Ectodermal cell (in vitro differentiated cells): ENCODE measurements at regions not wholly inside any gene's neighbourhood (a gene's known extent, or its start where the extent isn't known, plus 50 kb on each side); places are given as distances from the start of the nearest gene placed in this dataset.
"Not testable (repeated sequence)": the region's sequence is repeated elsewhere in the genome, so short reads cannot be mapped to it uniquely, and the experiment has no call there.

Experiments
- H3K27ac ChIP-seq: 2 replicates; pipeline ENCODE4 v1.7.0; 2013; ENCODE audit warnings: mild to moderate bottlenecking, low read depth, low read length; ENCODE audit not compliant: insufficient read depth, poor library complexity, severe bottlenecking
- H3K27me3 ChIP-seq: 2 replicates; pipeline ENCODE4 v1.7.0; 2013; ENCODE audit warnings: mild to moderate bottlenecking, low read length; ENCODE audit not compliant: insufficient read depth, control insufficient read depth, poor library complexity, severe bottlenecking
- H3K36me3 ChIP-seq: one replicate; pipeline ENCODE4 v1.7.0; 2013; ENCODE audit warnings: low read length; ENCODE audit not compliant: control insufficient read depth, insufficient read depth
- H3K4me1 ChIP-seq: one replicate; pipeline ENCODE4 v1.7.0; 2013; ENCODE audit warnings: low read length; ENCODE audit not compliant: control insufficient read depth, insufficient read depth
- H3K4me3 ChIP-seq: 2 replicates; pipeline ENCODE4 v1.7.0; 2013; ENCODE audit warnings: low read depth, low read length, control low read depth; ENCODE audit not compliant: insufficient read depth
- H3K9me3 ChIP-seq: 2 replicates; pipeline ENCODE4 v1.7.0; 2013; ENCODE audit warnings: mild to moderate bottlenecking, low read length, moderate library complexity; ENCODE audit not compliant: control insufficient read depth
- WGBS, 2 experiments: methylation state at CpG; one replicate each; pipeline ENCODE4 v1.1.7; 2013; ENCODE audit warnings: missing lambda C conversion rate in 2 of 2; 5-methylcytosine and 5-hydroxymethylcytosine counted together

- 83 to 87% methylated on average over 3 of the region's 3 CpGs for WGBS, 2 experiments
- H3K36me3 ChIP-seq: no peaks in the 10 kb centered on the region
These were observed 420.2 kb downstream of the SLC6A15 start for GRCh38 chr12:84492351-84492883.

GRCh38 chr12:84484798-84485197 is 427.8 kb downstream of the SLC6A15 start:
- H3K9me3 ChIP-seq: no peaks in the 10 kb centered on the region

More at GRCh38 chr12:84492351-84492883, 420.2 kb downstream of the SLC6A15 start:
- no peak overlapping the region for H3K4me3 ChIP-seq
- no peaks in the 10 kb centered on the region for H3K27me3 ChIP-seq
- H3K9me3 ChIP-seq: no peaks in the 10 kb centered on the region
- H3K4me1 ChIP-seq: no peaks in the 10 kb centered on the region
- H3K27ac ChIP-seq: no peak overlapping the region

GRCh38 chr12:84480803-84481202 is 431.8 kb downstream of the SLC6A15 start:
- H3K27me3 ChIP-seq: no peaks in the 10 kb centered on the region

More at GRCh38 chr12:84484798-84485197, 427.8 kb downstream of the SLC6A15 start:
- Histone ChIP-seq H3K27me3 (no peaks in the 10 kb centered on the region), H3K27ac (no peak overlapping the region), H3K4me3 (no peak overlapping the region), H3K36me3 (no peaks in the 10 kb centered on the region), H3K4me1 (no peaks in the 10 kb centered on the region)
- 89 to 93% methylated on average over 2 of the region's 2 CpGs for WGBS, 2 experiments

GRCh38 chr12:84470361-84470760 is 442.2 kb downstream of the SLC6A15 start:
- H3K4me1 ChIP-seq: no peaks in the 10 kb centered on the region
- H3K9me3 ChIP-seq: no peaks in the 10 kb centered on the region
- H3K36me3 ChIP-seq: no peaks in the 10 kb centered on the region
- no peak overlapping the region for H3K27ac ChIP-seq
- H3K27me3 ChIP-seq: no peaks in the 10 kb centered on the region
- H3K4me3 ChIP-seq: no peak overlapping the region

More at GRCh38 chr12:84480803-84481202, 431.8 kb downstream of the SLC6A15 start:
- Histone ChIP-seq H3K36me3 (no peaks in the 10 kb centered on the region), H3K9me3 (no peaks in the 10 kb centered on the region), H3K27ac (no peak overlapping the region), H3K4me1 (no peaks in the 10 kb centered on the region), H3K4me3 (no peak overlapping the region)
- WGBS, 2 experiments: 94 to 98% methylated on average over 3 of the region's 3 CpGs

GRCh38 chr12:84464616-84465015 is 448.0 kb downstream of the SLC6A15 start:
- no peak overlapping the region for H3K4me3 ChIP-seq
- no peaks in the 10 kb centered on the region for H3K27me3 ChIP-seq
- H3K36me3 ChIP-seq: no peaks in the 10 kb centered on the region
- no peaks in the 10 kb centered on the region for H3K4me1 ChIP-seq
- H3K27ac ChIP-seq: no peak overlapping the region
- no peaks in the 10 kb centered on the region for H3K9me3 ChIP-seq
- WGBS, 2 experiments: 94% methylated on average over 4 of the region's 5 CpGs; no CpG with 5 or more reads in 1 of the 2 experiments

- Histone ChIP-seq H3K27me3 (no peaks in the 10 kb centered on the region), H3K27ac (no peak overlapping the region), H3K4me1 (no peaks in the 10 kb centered on the region), H3K4me3 (no peak overlapping the region), H3K9me3 (no peaks in the 10 kb centered on the region), H3K36me3 (no peaks in the 10 kb centered on the region)
- WGBS, 2 experiments: 71% methylated on average over 1 of the region's 2 CpGs; no CpG with 5 or more reads in 1 of the 2 experiments
These were observed 448.7 kb downstream of the SLC6A15 start for GRCh38 chr12:84463741-84464495.

- Histone ChIP-seq H3K9me3 (no peaks in the 10 kb centered on the region), H3K4me3 (no peak overlapping the region), H3K27me3 (no peaks in the 10 kb centered on the region), H3K36me3 (no peaks in the 10 kb centered on the region), H3K4me1 (no peaks in the 10 kb centered on the region), H3K27ac (no peak overlapping the region)
- 96 to 97% methylated on average over 2 of the region's 2 CpGs for WGBS, 2 experiments
These were observed 457.0 kb downstream of the SLC6A15 start for GRCh38 chr12:84455598-84455997.

- 95 to 98% methylated on average over 3 of the region's 3 CpGs for WGBS, 2 experiments
- not testable (repeated sequence) for H3K4me1 ChIP-seq, H3K9me3 ChIP-seq, H3K27ac ChIP-seq, H3K27me3 ChIP-seq, H3K36me3 ChIP-seq, H3K4me3 ChIP-seq
These were observed 466.1 kb downstream of the SLC6A15 start for GRCh38 chr12:84446478-84446877.

GRCh38 chr12:84436134-84436533 is 476.5 kb downstream of the SLC6A15 start:
- no peaks in the 10 kb centered on the region for H3K27me3 ChIP-seq
- no peaks in the 10 kb centered on the region for H3K9me3 ChIP-seq
- H3K4me1 ChIP-seq: no peaks in the 10 kb centered on the region
- 51 to 64% methylated on average over 1 of the region's 1 CpG for WGBS, 2 experiments
- no peaks in the 10 kb centered on the region for H3K36me3 ChIP-seq
- H3K27ac ChIP-seq: no peak overlapping the region
- no peak overlapping the region for H3K4me3 ChIP-seq

GRCh38 chr12:84435682-84436081 is 476.9 kb downstream of the SLC6A15 start:
- no peaks in the 10 kb centered on the region for H3K4me1 ChIP-seq
- WGBS, 2 experiments: 58 to 83% methylated on average over 1 to 2 of the region's 2 CpGs
- H3K36me3 ChIP-seq: no peaks in the 10 kb centered on the region

More at GRCh38 chr12:84435682-84436081, 476.9 kb downstream of the SLC6A15 start:
- Histone ChIP-seq H3K9me3 (no peaks in the 10 kb centered on the region), H3K27ac (no peak overlapping the region), H3K4me3 (no peak overlapping the region), H3K27me3 (no peaks in the 10 kb centered on the region)
